ENCODE measurements at regions not wholly inside any gene's neighbourhood (a gene's known extent, or its start where the extent isn't known, plus 50 kb on each side); places are given as distances from the start of the nearest gene placed in this dataset.

GRCh38 chr3:72370947-72371346, 477.3 kb downstream of the SHQ1 start:
- no peak for TF ChIP-seq CTCF (IDR thresholded peaks at IDR 0.05; ENCODE audit: insufficient read depth, low read depth, low read length)
- no peak for TF ChIP-seq EZH2 (IDR thresholded peaks at IDR 0.05; ENCODE audit: insufficient read depth, low read length)

Data from astrocyte (in vitro differentiated cells and primary cell).